ENCODE measurements at regions not wholly inside any gene's neighbourhood (a gene's known extent, or its start where the extent isn't known, plus 50 kb on each side); places are given as distances from the start of the nearest gene placed in this dataset.

DNA sequence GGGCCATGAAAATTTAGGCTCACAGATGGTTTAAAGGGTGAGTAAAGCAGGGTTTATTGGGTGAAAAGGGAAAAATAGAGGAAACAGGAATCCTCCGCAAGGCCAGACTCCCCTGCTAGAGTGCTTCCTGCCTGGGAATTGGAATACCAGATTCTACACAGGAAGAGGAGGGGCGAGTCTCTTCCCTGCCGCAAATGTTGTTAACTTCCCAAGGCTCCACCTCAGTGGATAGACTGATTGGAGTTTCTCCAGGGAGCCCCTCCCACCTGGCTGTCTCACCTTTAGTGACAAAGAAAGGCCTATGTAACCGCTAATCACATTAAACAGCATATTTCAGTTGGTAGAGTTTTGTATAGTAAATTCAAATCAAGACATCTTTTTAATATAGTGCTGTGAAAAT lies 1450.1 kb downstream of the KCNT2 start:
- Histone ChIP-seq H3K4me3 (ENCODE audit: low read length) (no peak overlapping the region), H3K27ac (ENCODE audit: low read length) (no peak overlapping the region), H3K4me1 (ENCODE audit: insufficient read depth, low read length) (peaks cover 17% of the 10 kb centered on the region; the same call in 1 of the 2 replicates), H3K9ac (ENCODE audit: low read depth, low read length) (no peak overlapping the region), H3K9me3 (ENCODE audit: insufficient read depth, low read depth, low read length) (no peaks in the 10 kb centered on the region), H3K27me3 (ENCODE audit: insufficient read depth, low read length) (no peaks in the 10 kb centered on the region), H3K36me3 (ENCODE audit: insufficient read depth, low read depth, low read length) (no peaks in the 10 kb centered on the region)

DNA sequence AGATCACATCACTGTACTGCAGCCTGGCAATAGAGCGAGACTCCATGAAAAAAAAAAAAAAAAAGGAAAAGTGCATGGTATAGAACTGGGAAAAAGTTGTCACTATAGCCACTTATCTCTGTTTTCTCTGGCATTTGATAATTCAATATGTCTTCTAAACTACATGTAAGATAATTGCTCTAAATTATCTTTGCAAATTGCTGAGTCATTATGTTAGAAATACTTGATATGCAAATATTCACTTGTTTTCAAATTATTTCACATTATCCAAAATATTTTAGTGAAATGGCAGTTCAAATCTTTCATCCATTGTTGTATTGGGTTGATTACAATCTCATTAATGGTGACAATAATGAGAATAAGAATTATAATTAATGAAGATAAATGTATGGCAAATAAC lies 1455.1 kb downstream of the KCNT2 start:
- Histone ChIP-seq H3K27ac (ENCODE audit: low read length) (no peak overlapping the region), H3K27me3 (ENCODE audit: insufficient read depth, low read length) (no peaks in the 10 kb centered on the region), H3K36me3 (ENCODE audit: insufficient read depth, low read depth, low read length) (no peaks in the 10 kb centered on the region), H3K9ac (ENCODE audit: low read depth, low read length) (no peak overlapping the region), H3K4me3 (ENCODE audit: low read length) (no peak overlapping the region), H3K4me1 (ENCODE audit: insufficient read depth, low read length) (no peaks in the 10 kb centered on the region), H3K9me3 (ENCODE audit: insufficient read depth, low read depth, low read length) (no peaks in the 10 kb centered on the region)

DNA sequence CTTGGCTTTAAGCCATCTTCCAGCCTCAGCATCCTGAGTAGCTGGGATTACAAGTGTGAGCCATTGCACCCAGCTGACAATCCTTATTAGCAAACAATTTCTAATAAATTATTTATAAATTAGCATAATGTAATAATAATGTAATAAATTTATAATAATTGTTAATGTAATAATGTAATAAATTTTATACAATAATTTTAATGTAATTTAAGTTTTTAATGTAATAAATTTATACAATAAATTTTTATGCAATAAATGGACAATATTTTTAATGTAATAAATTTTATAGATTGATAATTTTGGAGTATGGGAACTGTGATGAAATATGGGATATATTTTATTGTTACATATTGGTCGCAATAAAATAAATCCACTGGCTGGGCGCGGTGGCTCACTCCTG lies 1457.5 kb downstream of the KCNT2 start:
- H3K9me3 ChIP-seq (ENCODE audit: insufficient read depth, low read depth, low read length): no peaks in the 10 kb centered on the region
- H3K4me1 ChIP-seq (ENCODE audit: insufficient read depth, low read length): no peaks in the 10 kb centered on the region
- no peaks in the 10 kb centered on the region for H3K27me3 ChIP-seq (ENCODE audit: insufficient read depth, low read length)
- H3K4me3 ChIP-seq (ENCODE audit: low read length): no peak overlapping the region
- H3K36me3 ChIP-seq (ENCODE audit: insufficient read depth, low read depth, low read length): no peaks in the 10 kb centered on the region
- H3K27ac ChIP-seq (ENCODE audit: low read length): no peak overlapping the region
- no peak overlapping the region for H3K9ac ChIP-seq (ENCODE audit: low read depth, low read length)

GRCh38 chr1:195141294-195141693 lies 1466.9 kb downstream of the KCNT2 start:
- no peaks in the 10 kb centered on the region for H3K36me3 ChIP-seq (ENCODE audit: insufficient read depth, low read depth, low read length)
- no peaks in the 10 kb centered on the region for H3K27me3 ChIP-seq (ENCODE audit: insufficient read depth, low read length)
- H3K27ac ChIP-seq (ENCODE audit: low read length): no peak overlapping the region
- peaks cover 15% of the 10 kb centered on the region for H3K9me3 ChIP-seq (ENCODE audit: insufficient read depth, low read depth, low read length)
- no peak overlapping the region for H3K9ac ChIP-seq (ENCODE audit: low read depth, low read length)
- H3K4me1 ChIP-seq (ENCODE audit: insufficient read depth, low read length): no peaks in the 10 kb centered on the region
- H3K4me3 ChIP-seq (ENCODE audit: low read length): no peak overlapping the region

DNA sequence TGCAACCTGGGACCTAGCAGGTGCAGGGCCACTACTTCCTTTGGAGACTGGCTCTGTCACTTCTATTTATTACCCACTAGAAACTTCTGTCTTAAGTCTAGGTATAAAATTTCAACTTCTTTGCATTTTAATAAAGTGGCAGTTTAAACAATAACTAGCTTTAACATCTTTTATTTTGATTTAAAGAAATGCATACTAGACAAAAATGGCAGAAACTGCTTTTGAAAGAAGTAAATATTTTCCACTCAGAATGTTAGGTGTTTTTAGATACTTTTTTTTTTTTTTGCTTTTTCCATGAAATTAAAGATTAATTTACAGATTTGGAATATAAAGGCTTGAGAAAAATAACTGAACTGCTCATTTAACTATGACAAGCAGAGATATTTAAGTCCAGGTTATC lies 1477.6 kb downstream of the KCNT2 start:
- Histone ChIP-seq H3K9ac (ENCODE audit: low read depth, low read length) (no peak overlapping the region), H3K27me3 (ENCODE audit: insufficient read depth, low read length) (no peaks in the 10 kb centered on the region), H3K36me3 (ENCODE audit: insufficient read depth, low read depth, low read length) (no peaks in the 10 kb centered on the region), H3K9me3 (ENCODE audit: insufficient read depth, low read depth, low read length) (no peaks in the 10 kb centered on the region), H3K4me1 (ENCODE audit: insufficient read depth, low read length) (no peaks in the 10 kb centered on the region), H3K4me3 (ENCODE audit: low read length) (no peak overlapping the region), H3K27ac (ENCODE audit: low read length) (no peak overlapping the region)

DNA sequence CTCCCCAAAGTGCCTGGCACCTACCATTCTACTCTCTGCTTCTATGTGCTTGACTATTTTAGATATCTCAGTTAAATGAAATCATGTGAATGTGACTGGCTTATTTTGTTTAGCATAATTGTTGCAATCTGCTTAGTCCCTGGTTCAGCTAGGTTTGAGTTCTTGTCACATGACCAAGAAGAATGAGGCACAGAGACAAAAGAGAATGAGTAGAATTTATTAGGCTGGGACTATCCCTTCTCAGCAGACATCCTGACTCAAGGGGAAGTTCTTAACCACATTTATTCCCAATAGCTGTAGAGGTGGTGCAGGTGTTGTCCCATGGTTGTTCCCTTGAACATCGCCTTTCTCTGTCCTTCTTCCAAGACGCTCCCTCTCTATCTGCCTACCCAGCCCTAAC lies 1485.7 kb downstream of the KCNT2 start:
- no peaks in the 10 kb centered on the region for H3K4me1 ChIP-seq (ENCODE audit: insufficient read depth, low read length)
- H3K9ac ChIP-seq (ENCODE audit: low read depth, low read length): no peak overlapping the region
- no peak overlapping the region for H3K4me3 ChIP-seq (ENCODE audit: low read length)
- no peak overlapping the region for H3K27ac ChIP-seq (ENCODE audit: low read length)
- no peaks in the 10 kb centered on the region for H3K36me3 ChIP-seq (ENCODE audit: insufficient read depth, low read depth, low read length)
- H3K9me3 ChIP-seq (ENCODE audit: insufficient read depth, low read depth, low read length): no peaks in the 10 kb centered on the region
- H3K27me3 ChIP-seq (ENCODE audit: insufficient read depth, low read length): no peaks in the 10 kb centered on the region

DNA sequence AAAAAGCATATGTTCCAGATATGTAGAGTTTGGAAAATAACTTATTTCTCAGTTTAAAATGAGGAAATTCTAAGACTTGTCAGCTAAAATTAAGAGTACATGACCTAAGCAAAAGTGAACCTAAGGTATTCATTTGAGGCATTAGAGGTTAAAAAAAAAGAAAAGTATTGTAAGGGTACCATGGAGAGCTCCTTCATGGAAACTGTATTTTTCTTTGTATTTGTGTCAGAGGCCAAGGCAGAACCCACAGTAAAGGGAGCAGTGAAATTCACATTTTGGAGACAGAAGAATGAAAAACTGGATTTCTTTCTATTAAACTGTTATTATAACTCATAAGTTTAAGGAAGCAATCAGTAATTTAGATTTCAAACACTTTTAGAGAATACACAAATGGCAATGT lies 1494.8 kb downstream of the KCNT2 start:
- H3K36me3 ChIP-seq (ENCODE audit: insufficient read depth, low read depth, low read length): no peaks in the 10 kb centered on the region
- no peaks in the 10 kb centered on the region for H3K4me1 ChIP-seq (ENCODE audit: insufficient read depth, low read length)
- no peaks in the 10 kb centered on the region for H3K27me3 ChIP-seq (ENCODE audit: insufficient read depth, low read length)

DNA sequence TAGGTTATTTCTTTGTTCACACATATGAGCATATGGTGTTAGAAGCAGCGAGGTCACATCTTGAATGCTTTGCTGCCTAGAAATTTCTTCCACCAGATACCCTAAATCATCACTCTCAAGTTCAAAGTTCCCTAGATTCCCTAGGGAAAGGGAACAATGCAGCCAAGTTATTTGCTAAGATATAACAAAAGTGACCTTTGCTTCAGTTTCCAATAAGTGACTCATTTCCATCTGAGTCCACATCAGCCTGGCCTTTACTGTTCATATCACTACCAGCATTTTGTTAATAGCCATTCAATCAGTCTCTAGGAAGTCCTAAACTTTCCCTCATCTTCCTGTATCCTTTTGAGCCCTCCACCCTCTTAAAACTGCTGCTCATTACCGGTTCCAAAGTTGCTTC lies 1502.5 kb downstream of the KCNT2 start:
- Histone ChIP-seq H3K4me1 (ENCODE audit: insufficient read depth, low read length) (no peaks in the 10 kb centered on the region), H3K9me3 (ENCODE audit: insufficient read depth, low read depth, low read length) (peaks cover 18% of the 10 kb centered on the region), H3K4me3 (ENCODE audit: low read length) (no peak overlapping the region), H3K27me3 (ENCODE audit: insufficient read depth, low read length) (no peaks in the 10 kb centered on the region), H3K36me3 (ENCODE audit: insufficient read depth, low read depth, low read length) (no peaks in the 10 kb centered on the region), H3K27ac (ENCODE audit: low read length) (no peak overlapping the region), H3K9ac (ENCODE audit: low read depth, low read length) (no peak overlapping the region)

More for the DNA sequence above, 1494.8 kb downstream of the KCNT2 start:
- no peak overlapping the region for H3K9ac ChIP-seq (ENCODE audit: low read depth, low read length)
- H3K27ac ChIP-seq (ENCODE audit: low read length): no peak overlapping the region
- H3K4me3 ChIP-seq (ENCODE audit: low read length): no peak overlapping the region
- no peaks in the 10 kb centered on the region for H3K9me3 ChIP-seq (ENCODE audit: insufficient read depth, low read depth, low read length)

GRCh38 chr1:195105281-195105680 lies 1503.0 kb downstream of the KCNT2 start:
- Histone ChIP-seq H3K4me1 (ENCODE audit: insufficient read depth, low read length) (no peaks in the 10 kb centered on the region), H3K36me3 (ENCODE audit: insufficient read depth, low read depth, low read length) (no peaks in the 10 kb centered on the region), H3K9me3 (ENCODE audit: insufficient read depth, low read depth, low read length) (peaks cover 18% of the 10 kb centered on the region), H3K27ac (ENCODE audit: low read length) (no peak overlapping the region), H3K4me3 (ENCODE audit: low read length) (no peak overlapping the region), H3K27me3 (ENCODE audit: insufficient read depth, low read length) (no peaks in the 10 kb centered on the region), H3K9ac (ENCODE audit: low read depth, low read length) (no peak overlapping the region)

GRCh38 chr1:195097316-195097715 lies 1510.9 kb downstream of the KCNT2 start:
- H3K27ac ChIP-seq (ENCODE audit: low read length): no peak overlapping the region
- H3K27me3 ChIP-seq (ENCODE audit: insufficient read depth, low read length): no peaks in the 10 kb centered on the region
- no peaks in the 10 kb centered on the region for H3K36me3 ChIP-seq (ENCODE audit: insufficient read depth, low read depth, low read length)
- H3K4me1 ChIP-seq (ENCODE audit: insufficient read depth, low read length): no peaks in the 10 kb centered on the region
- no peaks in the 10 kb centered on the region for H3K9me3 ChIP-seq (ENCODE audit: insufficient read depth, low read depth, low read length)
- H3K4me3 ChIP-seq (ENCODE audit: low read length): no peak overlapping the region
- H3K9ac ChIP-seq (ENCODE audit: low read depth, low read length): no peak overlapping the region

DNA sequence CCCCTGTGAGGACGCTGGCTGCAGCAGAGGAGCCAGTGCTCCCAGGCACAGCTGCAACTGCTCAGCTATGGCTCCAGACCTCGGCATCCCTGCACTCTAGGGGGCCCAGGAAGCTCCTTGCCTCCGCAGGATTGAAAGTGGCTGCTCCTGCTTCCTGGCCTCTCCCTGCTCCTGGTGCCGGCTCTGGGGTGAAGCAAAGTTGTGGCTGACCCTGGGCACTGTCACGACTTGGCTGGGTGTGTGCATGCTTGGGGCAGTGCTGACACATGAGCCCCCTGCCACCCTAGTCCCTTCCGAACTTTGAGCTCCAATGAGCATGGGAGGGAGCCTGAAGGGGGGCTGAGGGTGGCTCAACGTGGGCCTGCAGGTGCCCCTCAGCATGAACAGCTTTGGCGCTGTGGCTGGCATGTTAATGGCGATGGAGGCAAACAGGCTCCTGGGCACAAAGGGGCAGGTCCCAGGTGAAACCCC lies 1512.2 kb downstream of the KCNT2 start:
- no peaks in the 10 kb centered on the region for H3K36me3 ChIP-seq (ENCODE audit: insufficient read depth, low read depth, low read length)
- no peaks in the 10 kb centered on the region for H3K4me1 ChIP-seq (ENCODE audit: insufficient read depth, low read length)
- no peaks in the 10 kb centered on the region for H3K9me3 ChIP-seq (ENCODE audit: insufficient read depth, low read depth, low read length)

GRCh38 chr1:195085196-195085595 lies 1523.0 kb downstream of the KCNT2 start:
- no peak overlapping the region for H3K4me3 ChIP-seq (ENCODE audit: low read length)
- no peaks in the 10 kb centered on the region for H3K36me3 ChIP-seq (ENCODE audit: insufficient read depth, low read depth, low read length)
- H3K4me1 ChIP-seq (ENCODE audit: insufficient read depth, low read length): no peaks in the 10 kb centered on the region
- no peak overlapping the region for H3K27ac ChIP-seq (ENCODE audit: low read length)
- H3K9me3 ChIP-seq (ENCODE audit: insufficient read depth, low read depth, low read length): no peaks in the 10 kb centered on the region
- H3K9ac ChIP-seq (ENCODE audit: low read depth, low read length): no peak overlapping the region
- H3K27me3 ChIP-seq (ENCODE audit: insufficient read depth, low read length): no peaks in the 10 kb centered on the region

More for the DNA sequence above, 1512.2 kb downstream of the KCNT2 start:
- Histone ChIP-seq H3K9ac (ENCODE audit: low read depth, low read length) (no peak overlapping the region), H3K27ac (ENCODE audit: low read length) (no peak overlapping the region), H3K4me3 (ENCODE audit: low read length) (no peak overlapping the region), H3K27me3 (ENCODE audit: insufficient read depth, low read length) (no peaks in the 10 kb centered on the region)

- Histone ChIP-seq H3K9ac (ENCODE audit: low read depth, low read length) (no peak overlapping the region), H3K4me3 (ENCODE audit: low read length) (no peak overlapping the region), H3K9me3 (ENCODE audit: insufficient read depth, low read depth, low read length) (no peaks in the 10 kb centered on the region), H3K4me1 (ENCODE audit: insufficient read depth, low read length) (no peaks in the 10 kb centered on the region), H3K36me3 (ENCODE audit: insufficient read depth, low read depth, low read length) (no peaks in the 10 kb centered on the region), H3K27ac (ENCODE audit: low read length) (no peak overlapping the region), H3K27me3 (ENCODE audit: insufficient read depth, low read length) (no peaks in the 10 kb centered on the region)
These were observed 1526.1 kb downstream of the KCNT2 start for GRCh38 chr1:195082183-195082582.
